ENCODE measurements at regions not wholly inside any gene's neighbourhood (a gene's known extent, or its start where the extent isn't known, plus 50 kb on each side); places are given as distances from the start of the nearest gene placed in this dataset.

GRCh38 chr4:181507180-181507835 is 735.9 kb upstream of the TENM3 start:
- Mint-ChIP-seq H3K36me3 (no peaks in the 10 kb centered on the region), H3K9me3 (peaks cover 0 to 5% (median 3%) of the 10 kb centered on the region in 3 donors), H3K27me3 (no peaks in the 10 kb centered on the region), H3K4me3 (no peak overlapping the region), H3K27ac (no peak overlapping the region), H3K4me1 (no peaks in the 10 kb centered on the region)
- POLR2A ChIA-PET, result no interaction called here
- Histone ChIP-seq H3K27me3 (replicated peaks in 1 of 2; ENCODE audit: control insufficient read depth in 2 of 2, extremely low read depth in 1 of 2, insufficient read depth in 2 of 2, low read length in 1 of 2) (no peaks in the 10 kb centered on the region), H3K27ac (ENCODE audit: low read length) (no peak overlapping the region), H3K4me1 (ENCODE audit: control insufficient read depth in 1 of 2, extremely low read depth in 1 of 2, insufficient read depth in 2 of 2, low read length in 2 of 2) (no peaks in the 10 kb centered on the region), H3K4me3 (ENCODE audit: control insufficient read depth in 1 of 2, extremely low read depth in 1 of 2, low read length in 1 of 2) (no peak overlapping the region), H3K36me3 (ENCODE audit: control insufficient read depth in 2 of 2, extremely low read depth in 1 of 2, insufficient read depth in 1 of 2, low read length in 1 of 2) (no peaks in the 10 kb centered on the region), H3K9me3 (no peaks in the 10 kb centered on the region)
- CTCF ChIA-PET, result no interaction called here
- no peak for DNase-seq
- 75% methylated on average over 2 of the region's 10 CpGs for WGBS (ENCODE audit: insufficient coverage)
- no peak for ATAC-seq (replicated peaks in 1 of 4)

- Mint-ChIP-seq H3K9me3 (peaks cover 0 to 5% (median 3%) of the 10 kb centered on the region in 3 donors), H3K36me3 (no peaks in the 10 kb centered on the region), H3K27me3 (no peaks in the 10 kb centered on the region), H3K4me3 (no peak overlapping the region), H3K4me1 (no peaks in the 10 kb centered on the region), H3K27ac (no peak overlapping the region)
- WGBS (ENCODE audit: insufficient coverage), result 82% methylated on average over 6 of the region's 6 CpGs
- no peak overlapping the region for H3K27ac ChIP-seq (ENCODE audit: low read length)
- no peaks in the 10 kb centered on the region for H3K27me3 ChIP-seq (replicated peaks in 1 of 2; ENCODE audit: control insufficient read depth in 2 of 2, extremely low read depth in 1 of 2, insufficient read depth in 2 of 2, low read length in 1 of 2)
- POLR2A ChIA-PET, result no interaction called here
- no peak overlapping the region for H3K4me3 ChIP-seq (ENCODE audit: control insufficient read depth in 1 of 2, extremely low read depth in 1 of 2, low read length in 1 of 2)
- no peaks in the 10 kb centered on the region for H3K36me3 ChIP-seq (ENCODE audit: control insufficient read depth in 2 of 2, extremely low read depth in 1 of 2, insufficient read depth in 1 of 2, low read length in 1 of 2)
- H3K4me1 ChIP-seq (ENCODE audit: control insufficient read depth in 1 of 2, extremely low read depth in 1 of 2, insufficient read depth in 2 of 2, low read length in 2 of 2), result no peaks in the 10 kb centered on the region
- no peaks in the 10 kb centered on the region for H3K9me3 ChIP-seq
- CTCF ChIA-PET, result no interaction called here
- no peak for ATAC-seq (replicated peaks in 1 of 4)
- DNase-seq, result no peak
Observed at GRCh38 chr4:181507938-181508337, 735.3 kb upstream of the TENM3 start.

GRCh38 chr4:181508601-181509000 is 734.6 kb upstream of the TENM3 start:
- Mint-ChIP-seq H3K9me3 (peaks cover 0 to 5% (median 3%) of the 10 kb centered on the region in 3 donors), H3K27ac (no peak overlapping the region), H3K4me3 (no peak overlapping the region), H3K27me3 (no peaks in the 10 kb centered on the region), H3K4me1 (no peaks in the 10 kb centered on the region), H3K36me3 (no peaks in the 10 kb centered on the region)
- CTCF ChIA-PET, result no interaction called here
- POLR2A ChIA-PET, result no interaction called here
- H3K27ac ChIP-seq (ENCODE audit: low read length), result no peak overlapping the region
- no peak overlapping the region for H3K4me3 ChIP-seq (ENCODE audit: control insufficient read depth in 1 of 2, extremely low read depth in 1 of 2, low read length in 1 of 2)
- no peak for DNase-seq
- H3K4me1 ChIP-seq (ENCODE audit: control insufficient read depth in 1 of 2, extremely low read depth in 1 of 2, insufficient read depth in 2 of 2, low read length in 2 of 2), result no peaks in the 10 kb centered on the region
- no peaks in the 10 kb centered on the region for H3K36me3 ChIP-seq (ENCODE audit: control insufficient read depth in 2 of 2, extremely low read depth in 1 of 2, insufficient read depth in 1 of 2, low read length in 1 of 2)
- no peaks in the 10 kb centered on the region for H3K9me3 ChIP-seq
- no peaks in the 10 kb centered on the region for H3K27me3 ChIP-seq (replicated peaks in 1 of 2; ENCODE audit: control insufficient read depth in 2 of 2, extremely low read depth in 1 of 2, insufficient read depth in 2 of 2, low read length in 1 of 2)
- ATAC-seq (replicated peaks in 1 of 4), result no peak
- 92% methylated on average over 2 of the region's 6 CpGs for WGBS (ENCODE audit: insufficient coverage)

GRCh38 chr4:181509073-181509472 is 734.1 kb upstream of the TENM3 start:
- no peak overlapping the region for H3K4me3 ChIP-seq (ENCODE audit: control insufficient read depth in 1 of 2, extremely low read depth in 1 of 2, low read length in 1 of 2)
- Mint-ChIP-seq H3K27me3 (no peaks in the 10 kb centered on the region), H3K4me3 (no peak overlapping the region), H3K9me3 (peaks cover 0 to 5% (median 3%) of the 10 kb centered on the region in 3 donors), H3K27ac (no peak overlapping the region), H3K36me3 (no peaks in the 10 kb centered on the region), H3K4me1 (no peaks in the 10 kb centered on the region)
- DNase-seq, result no peak
- no peaks in the 10 kb centered on the region for H3K4me1 ChIP-seq (ENCODE audit: control insufficient read depth in 1 of 2, extremely low read depth in 1 of 2, insufficient read depth in 2 of 2, low read length in 2 of 2)
- ChIA-PET POLR2A (no interaction called here), CTCF (no interaction called here)
- no peaks in the 10 kb centered on the region for H3K27me3 ChIP-seq (replicated peaks in 1 of 2; ENCODE audit: control insufficient read depth in 2 of 2, extremely low read depth in 1 of 2, insufficient read depth in 2 of 2, low read length in 1 of 2)
- H3K9me3 ChIP-seq, result no peaks in the 10 kb centered on the region
- ATAC-seq (replicated peaks in 1 of 4), result no peak
- no CpG with 5 or more reads among the region's 6 CpGs for WGBS (ENCODE audit: insufficient coverage)
- no peaks in the 10 kb centered on the region for H3K36me3 ChIP-seq (ENCODE audit: control insufficient read depth in 2 of 2, extremely low read depth in 1 of 2, insufficient read depth in 1 of 2, low read length in 1 of 2)
- no peak overlapping the region for H3K27ac ChIP-seq (ENCODE audit: low read length)

GRCh38 chr4:181517491-181517890 is 725.7 kb upstream of the TENM3 start:
- H3K9me3 Mint-ChIP-seq, result peaks cover 0 to 2% (median 0%) of the 10 kb centered on the region in 3 donors
- no peak overlapping the region for H3K27ac ChIP-seq (ENCODE audit: low read length)
- no peaks in the 10 kb centered on the region for H3K36me3 ChIP-seq (ENCODE audit: control insufficient read depth in 2 of 2, extremely low read depth in 1 of 2, insufficient read depth in 1 of 2, low read length in 1 of 2)
- H3K27me3 Mint-ChIP-seq, result no peaks in the 10 kb centered on the region
- H3K9me3 ChIP-seq, result no peaks in the 10 kb centered on the region
- ChIA-PET POLR2A (no interaction called here), CTCF (no interaction called here)
- H3K4me3 ChIP-seq (ENCODE audit: control insufficient read depth in 1 of 2, extremely low read depth in 1 of 2, low read length in 1 of 2), result no peak overlapping the region
- no peaks in the 10 kb centered on the region for H3K4me1 ChIP-seq (ENCODE audit: control insufficient read depth in 1 of 2, extremely low read depth in 1 of 2, insufficient read depth in 2 of 2, low read length in 2 of 2)
- DNase-seq (no peak), ATAC-seq (replicated peaks in 1 of 4) (no peak)
- no peak overlapping the region for H3K27ac Mint-ChIP-seq
- no peaks in the 10 kb centered on the region for H3K27me3 ChIP-seq (replicated peaks in 1 of 2; ENCODE audit: control insufficient read depth in 2 of 2, extremely low read depth in 1 of 2, insufficient read depth in 2 of 2, low read length in 1 of 2)
- H3K36me3 Mint-ChIP-seq, result no peaks in the 10 kb centered on the region
- H3K4me3 Mint-ChIP-seq, result no peak overlapping the region
- WGBS (ENCODE audit: insufficient coverage), result no CpG with 5 or more reads among the region's 3 CpGs
- H3K4me1 Mint-ChIP-seq, result no peaks in the 10 kb centered on the region

- Histone ChIP-seq H3K4me1 (ENCODE audit: control insufficient read depth in 1 of 2, extremely low read depth in 1 of 2, insufficient read depth in 2 of 2, low read length in 2 of 2) (no peaks in the 10 kb centered on the region), H3K9me3 (no peaks in the 10 kb centered on the region), H3K27ac (ENCODE audit: low read length) (no peak overlapping the region), H3K27me3 (replicated peaks in 1 of 2; ENCODE audit: control insufficient read depth in 2 of 2, extremely low read depth in 1 of 2, insufficient read depth in 2 of 2, low read length in 1 of 2) (no peaks in the 10 kb centered on the region), H3K36me3 (ENCODE audit: control insufficient read depth in 2 of 2, extremely low read depth in 1 of 2, insufficient read depth in 1 of 2, low read length in 1 of 2) (no peaks in the 10 kb centered on the region), H3K4me3 (ENCODE audit: control insufficient read depth in 1 of 2, extremely low read depth in 1 of 2, low read length in 1 of 2) (no peak overlapping the region)
- ATAC-seq (replicated peaks in 1 of 4), result no peak
- Mint-ChIP-seq H3K9me3 (peaks cover 0 to 3% (median 2%) of the 10 kb centered on the region in 3 donors), H3K4me3 (no peak overlapping the region), H3K27ac (no peak overlapping the region), H3K4me1 (no peaks in the 10 kb centered on the region), H3K36me3 (no peaks in the 10 kb centered on the region), H3K27me3 (no peaks in the 10 kb centered on the region)
- ChIA-PET POLR2A (no interaction called here), CTCF (no interaction called here)
- WGBS (ENCODE audit: insufficient coverage), result 96% methylated on average over 3 of the region's 4 CpGs
- DNase-seq, result no peak
Observed at GRCh38 chr4:181520790-181521189, 722.4 kb upstream of the TENM3 start.

- ATAC-seq (replicated peaks in 1 of 4) (no peak), DNase-seq (no peak)
- H3K27me3 ChIP-seq (replicated peaks in 1 of 2; ENCODE audit: control insufficient read depth in 2 of 2, extremely low read depth in 1 of 2, insufficient read depth in 2 of 2, low read length in 1 of 2), result no peaks in the 10 kb centered on the region
- Mint-ChIP-seq H3K27me3 (no peaks in the 10 kb centered on the region), H3K4me1 (no peaks in the 10 kb centered on the region), H3K36me3 (no peaks in the 10 kb centered on the region), H3K4me3 (no peak overlapping the region), H3K9me3 (peaks cover 0 to 3% (median 2%) of the 10 kb centered on the region in 3 donors), H3K27ac (no peak overlapping the region)
- no CpG with 5 or more reads among the region's 8 CpGs for WGBS (ENCODE audit: insufficient coverage)
- H3K9me3 ChIP-seq, result no peaks in the 10 kb centered on the region
- H3K4me3 ChIP-seq (ENCODE audit: control insufficient read depth in 1 of 2, extremely low read depth in 1 of 2, low read length in 1 of 2), result no peak overlapping the region
- ChIA-PET CTCF (interaction anchor here in 1 of 2 donors (0.6 kb wide), 1 partner anchor 138 kb away, joined by 3 read pairs; no protein-coding TSS in a partner anchor), POLR2A (interaction anchor here in 1 of 2 donors (0.6 kb wide), 1 partner anchor 21 kb away, joined by 3 read pairs; no protein-coding TSS in a partner anchor)
- no peak overlapping the region for H3K27ac ChIP-seq (ENCODE audit: low read length)
- H3K36me3 ChIP-seq (ENCODE audit: control insufficient read depth in 2 of 2, extremely low read depth in 1 of 2, insufficient read depth in 1 of 2, low read length in 1 of 2), result no peaks in the 10 kb centered on the region
- no peaks in the 10 kb centered on the region for H3K4me1 ChIP-seq (ENCODE audit: control insufficient read depth in 1 of 2, extremely low read depth in 1 of 2, insufficient read depth in 2 of 2, low read length in 2 of 2)
Observed at GRCh38 chr4:181523973-181524372, 719.2 kb upstream of the TENM3 start.
